CD4-positive, alpha-beta T cell treated with Interleukin-15 for 1 hour (primary cell): ENCODE measurements at regions not wholly inside any gene's neighbourhood (a gene's known extent, or its start where the extent isn't known, plus 50 kb on each side); places are given as distances from the start of the nearest gene placed in this dataset.
"Not testable (repeated sequence)": the region's sequence is repeated elsewhere in the genome, so short reads cannot be mapped to it uniquely, and the experiment has no call there.

Experiments used
- DNase-seq: peaks from one replicate; pipeline ENCODE4 v3.0.0-alpha.2; 2020

GRCh38 chr12:8282181-8282580 is 54.8 kb upstream of the FAM90A1 start:
- DNase-seq, result not testable (repeated sequence)

- DNase-seq, result not testable (repeated sequence)
These were observed 58.3 kb upstream of the FAM90A1 start for GRCh38 chr12:8285681-8286080.

DNA sequence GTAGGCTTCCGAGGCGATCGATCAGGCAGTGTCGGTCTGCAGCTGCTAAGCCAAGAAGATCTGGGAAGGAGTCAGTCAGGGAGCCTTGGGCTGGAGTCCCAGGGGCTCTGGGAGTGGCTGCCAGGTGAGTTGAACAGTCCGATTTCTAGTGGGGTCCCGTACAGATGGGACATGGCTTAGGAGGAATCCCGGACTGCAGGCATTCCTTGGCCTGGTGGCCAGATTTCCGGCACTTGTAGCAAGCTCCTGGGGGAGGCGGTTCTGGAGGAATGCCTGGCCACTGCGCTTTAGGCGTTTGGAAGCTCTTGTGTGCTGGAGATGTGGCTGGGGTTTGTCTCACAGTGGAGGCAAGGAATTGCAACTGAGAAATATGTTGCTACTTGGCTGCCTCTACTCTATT is 64.3 kb upstream of the FAM90A1 start:
- DNase-seq, result not testable (repeated sequence)

DNA sequence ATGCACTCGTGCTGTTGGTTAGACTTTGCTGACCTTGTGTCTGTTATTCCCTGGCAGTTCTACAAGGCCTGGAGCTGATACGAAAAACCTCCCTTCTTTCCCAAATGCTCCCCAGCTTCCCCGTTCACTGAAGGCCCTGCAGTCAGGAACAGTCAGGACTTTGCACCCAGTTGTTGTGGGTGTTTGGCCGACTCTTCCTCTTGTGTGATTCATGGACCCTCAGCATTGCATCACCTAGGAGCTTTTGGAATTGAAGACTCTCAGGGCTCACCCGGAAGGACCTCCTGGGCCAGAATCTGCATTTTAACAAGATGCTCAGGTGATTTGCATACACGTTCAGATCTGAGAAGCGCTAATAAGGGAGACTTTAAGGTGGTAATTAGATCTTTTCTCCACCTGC is 67.2 kb upstream of the FAM90A1 start:
- DNase-seq, result not testable (repeated sequence)

GRCh38 chr12:8308611-8309010 is 81.2 kb upstream of the FAM90A1 start:
- DNase-seq, result not testable (repeated sequence)

DNA sequence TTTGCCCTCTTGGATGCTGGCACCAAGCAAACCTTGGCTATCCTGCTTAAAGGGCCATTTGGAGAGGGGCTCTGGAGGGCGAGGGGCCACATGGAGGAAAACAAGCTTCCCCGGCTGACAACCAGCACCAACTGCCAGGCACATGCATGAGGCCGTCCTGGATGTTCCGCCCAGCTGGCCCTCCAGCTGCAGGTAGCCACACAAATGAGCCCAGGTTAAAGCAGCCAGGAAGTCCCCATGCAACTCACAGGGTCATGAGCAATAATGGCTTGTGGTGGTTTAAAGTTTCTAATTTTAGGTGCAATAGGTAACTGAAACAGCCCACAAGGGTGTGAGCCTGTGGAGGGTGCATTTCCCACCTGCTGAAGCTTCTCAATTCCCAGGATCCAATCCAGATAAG is 88.6 kb upstream of the FAM90A1 start:
- not testable (repeated sequence) for DNase-seq

- DNase-seq, result not testable (repeated sequence)
These were observed 90.3 kb upstream of the FAM90A1 start for GRCh38 chr12:8317675-8318074.

- peak; percentile 51 for DNase-seq
These were observed 92.9 kb upstream of the FAM90A1 start for GRCh38 chr12:8320251-8320730.

GRCh38 chr12:8320791-8321370 is 93.5 kb upstream of the FAM90A1 start:
- DNase-seq, result not testable (repeated sequence)

DNA sequence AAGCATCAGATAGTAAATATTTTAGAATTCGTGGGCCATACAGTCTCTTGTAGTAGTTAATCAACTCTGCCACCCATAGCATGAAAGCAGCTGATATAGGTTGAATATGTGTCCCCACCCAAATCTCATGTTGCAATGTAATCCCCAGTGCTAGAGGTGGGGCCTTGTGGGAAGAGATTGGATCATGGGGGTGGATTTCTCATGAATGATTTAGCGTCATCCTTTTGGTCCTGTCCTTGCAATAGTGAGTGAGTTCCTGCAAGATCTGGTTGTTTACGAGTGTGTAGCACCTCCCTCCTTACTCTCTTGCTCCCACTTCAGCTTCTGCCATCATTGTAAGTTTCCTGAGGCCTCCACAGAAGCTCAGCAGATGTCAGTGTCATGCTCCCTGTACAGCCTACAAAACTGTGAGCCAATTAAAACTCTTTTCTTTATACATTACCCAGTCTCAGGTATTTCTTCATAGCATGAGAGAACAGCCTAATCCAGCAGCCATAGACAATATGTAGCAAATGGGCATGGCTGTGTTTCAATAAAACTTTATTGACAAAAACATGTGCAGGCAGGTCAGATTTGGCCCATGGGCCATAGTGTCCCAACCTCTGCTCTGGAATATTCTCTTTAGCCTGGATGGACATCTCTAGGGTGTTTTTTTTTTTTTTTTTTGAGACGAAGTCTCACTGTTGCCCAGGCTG is 97.9 kb upstream of the FAM90A1 start:
- not testable (repeated sequence) for DNase-seq

GRCh38 chr12:8328835-8329234 is 101.4 kb upstream of the FAM90A1 start:
- not testable (repeated sequence) for DNase-seq

- not testable (repeated sequence) for DNase-seq
These were observed 105.0 kb upstream of the FAM90A1 start for GRCh38 chr12:8332373-8332772.

DNA sequence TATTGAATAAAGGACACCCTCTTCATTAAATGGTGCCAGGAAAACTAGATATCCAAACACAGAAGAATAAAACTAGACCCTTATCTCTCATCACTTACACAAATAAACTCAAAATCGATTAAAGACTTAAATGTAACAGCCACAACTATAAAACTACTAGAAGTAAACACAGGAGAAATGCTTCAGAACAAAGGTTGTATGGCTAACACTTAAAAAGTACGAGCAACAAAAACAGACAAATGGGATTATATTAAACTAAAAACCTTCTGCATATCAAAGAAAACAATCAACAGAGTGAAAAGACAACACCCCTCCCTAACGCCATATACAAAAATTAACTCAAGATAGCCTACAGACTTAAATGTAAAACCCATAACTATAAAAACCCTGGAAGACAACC is 104.7 kb upstream of the CLEC6A start:
- DNase-seq, result not testable (repeated sequence)

DNA sequence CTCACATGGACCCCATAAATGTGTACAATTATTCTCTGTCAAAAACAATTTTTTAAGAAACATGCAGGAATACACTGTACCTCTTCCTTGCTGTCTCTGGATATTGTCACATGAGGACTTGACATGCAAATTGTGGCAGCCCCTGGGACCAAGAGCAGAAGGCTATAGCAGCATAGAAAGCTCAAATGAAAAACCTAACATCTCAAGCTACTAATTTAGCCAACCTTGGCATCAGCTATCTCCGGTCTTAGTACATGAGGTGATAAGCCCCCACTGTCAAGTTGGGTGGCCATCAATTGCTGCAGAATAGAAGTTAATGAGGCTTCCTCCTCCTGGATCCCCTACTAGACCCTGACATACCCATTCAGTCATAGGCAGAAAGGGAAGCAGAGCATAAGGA is 101.0 kb upstream of the CLEC6A start:
- not testable (repeated sequence) for DNase-seq

- not testable (repeated sequence) for DNase-seq
These were observed 100.2 kb upstream of the CLEC6A start for GRCh38 chr12:8355531-8355930.

DNA sequence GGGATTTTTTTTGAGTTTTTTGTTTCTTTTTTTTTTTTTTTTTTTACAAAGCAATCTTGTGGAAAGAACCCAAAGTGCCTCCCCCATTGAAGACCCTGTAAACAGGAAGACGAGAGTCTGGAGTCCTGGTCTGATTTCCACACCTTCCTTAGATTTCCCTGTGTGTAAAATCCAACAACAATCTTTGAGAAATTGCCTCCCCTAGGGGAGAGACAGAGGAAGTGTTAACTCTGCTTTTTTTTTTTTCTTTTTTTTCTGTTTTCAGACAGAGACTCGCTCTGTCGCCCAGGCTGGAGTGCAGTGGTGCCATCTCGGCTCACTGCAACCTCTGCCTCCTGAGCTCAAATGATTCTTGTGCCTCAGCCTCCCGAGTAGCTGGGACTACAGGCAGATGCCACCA is 82.0 kb upstream of the CLEC6A start:
- DNase-seq, result not testable (repeated sequence)

DNA sequence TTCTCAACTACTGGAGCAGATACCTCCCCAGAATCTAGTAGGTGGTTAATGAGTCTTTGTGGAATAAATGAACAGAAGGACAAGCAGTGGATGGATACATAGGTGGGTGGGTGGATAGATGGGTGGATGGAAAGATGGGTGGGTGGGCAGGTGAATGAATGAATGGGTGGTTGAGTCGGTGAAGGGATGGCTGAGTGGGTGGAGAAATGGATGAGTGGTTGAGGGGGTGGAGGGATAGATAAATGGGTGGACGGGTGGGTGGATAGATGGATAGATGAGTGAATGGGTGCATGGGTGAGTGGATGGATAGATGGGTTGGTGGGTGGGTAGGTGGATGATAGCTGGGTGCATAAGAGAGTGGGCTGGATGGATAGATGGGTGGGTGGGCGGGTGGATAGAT is 80.6 kb upstream of the CLEC6A start:
- not testable (repeated sequence) for DNase-seq

- DNase-seq, result not testable (repeated sequence)
These were observed 78.0 kb upstream of the CLEC6A start for GRCh38 chr12:8377756-8378155.

- DNase-seq, result not testable (repeated sequence)
These were observed 73.2 kb upstream of the CLEC6A start for GRCh38 chr12:8382556-8382955.

DNA sequence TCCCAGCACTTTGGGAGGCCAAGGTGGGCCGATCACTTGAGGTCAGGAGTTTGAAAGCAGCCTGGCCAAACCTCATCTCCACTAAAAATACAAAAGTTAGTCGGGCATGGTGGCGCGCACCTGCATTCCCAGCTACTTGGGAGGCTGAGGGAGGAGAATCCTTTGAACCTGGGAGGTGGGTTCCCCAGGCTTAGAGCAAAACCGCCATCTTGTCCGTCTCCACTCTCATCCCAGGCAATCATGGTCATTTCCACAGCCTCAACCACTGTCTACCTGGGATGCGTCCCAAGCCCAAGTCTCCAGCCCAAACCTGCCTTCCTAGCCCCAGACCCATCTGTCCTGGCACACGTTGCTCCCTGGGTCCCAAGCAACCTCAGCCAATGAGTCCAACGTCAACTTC is 71.1 kb upstream of the CLEC6A start:
- DNase-seq, result not testable (repeated sequence)

- not testable (repeated sequence) for DNase-seq
These were observed 70.3 kb upstream of the CLEC6A start for GRCh38 chr12:8385431-8385830.

DNA sequence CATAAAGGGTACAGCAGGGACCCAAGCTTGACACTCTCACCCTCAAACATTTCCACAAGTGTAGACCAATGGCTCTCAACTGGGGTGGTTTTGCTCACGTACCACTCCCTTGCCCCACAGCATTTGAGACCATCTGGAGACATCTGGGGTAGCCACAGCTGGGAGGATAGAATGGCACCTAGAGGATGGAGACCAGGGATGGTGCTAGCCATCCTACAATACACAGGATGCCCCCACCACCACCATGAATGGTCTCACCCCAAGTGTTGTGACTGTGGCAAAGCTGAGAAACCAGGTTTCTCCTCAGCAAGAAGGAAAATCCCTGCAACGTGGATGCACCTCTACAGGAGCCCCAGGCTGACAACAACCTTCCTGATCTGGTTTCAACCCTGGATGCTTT is 69.1 kb upstream of the CLEC6A start:
- not testable (repeated sequence) for DNase-seq

DNA sequence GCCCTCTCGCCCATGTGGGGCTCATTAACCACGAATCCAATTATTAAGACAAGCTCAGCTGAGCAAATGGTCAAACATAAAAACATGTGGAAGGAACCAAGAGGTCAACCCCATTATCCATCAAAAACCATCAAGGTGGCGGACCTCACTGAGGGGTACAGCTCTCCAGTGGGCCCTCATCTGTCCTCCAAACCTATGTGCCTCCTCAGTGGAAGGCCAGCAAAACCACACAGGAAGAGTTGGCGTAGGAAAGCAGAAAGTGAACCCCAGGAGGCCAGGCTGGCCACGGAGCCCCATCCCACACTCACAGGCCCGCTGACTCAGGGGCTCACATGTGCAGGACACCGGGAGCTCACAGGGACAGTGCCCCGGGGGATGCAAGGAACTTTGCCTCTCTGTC is 66.5 kb upstream of the CLEC6A start:
- not testable (repeated sequence) for DNase-seq

- DNase-seq, result peak; percentile 70
These were observed 65.6 kb upstream of the CLEC6A start for GRCh38 chr12:8390001-8390777.
